ENCODE measurements at regions not wholly inside any gene's neighbourhood (a gene's known extent, or its start where the extent isn't known, plus 50 kb on each side); places are given as distances from the start of the nearest gene placed in this dataset.

DNA sequence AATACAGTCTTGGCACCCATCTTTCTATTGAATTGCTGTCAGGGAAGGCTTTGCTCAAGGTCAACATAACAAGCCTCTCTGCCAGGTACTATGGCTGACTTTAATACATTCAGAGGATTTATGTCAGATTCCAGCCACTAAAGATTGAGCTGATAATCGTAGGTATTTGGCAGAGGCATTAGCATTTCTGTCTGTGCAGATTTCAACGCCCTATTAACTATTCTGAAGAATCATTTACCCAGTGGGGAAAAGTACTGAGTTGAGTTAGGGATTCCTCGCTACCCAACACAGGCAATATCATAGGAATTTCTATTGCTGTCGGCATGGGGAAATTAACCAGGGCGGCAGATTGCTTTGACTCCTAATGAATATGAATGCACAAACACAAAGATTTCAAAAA lies 233.7 kb upstream of the SPTLC3 start (continued):
- TF ChIP-seq VEZF1 (CRISPR knock-in tag; IDR thresholded peaks at IDR 0.05) (no peak), MTA2 (IDR thresholded peaks at IDR 0.05; ENCODE audit: low read depth) (no peak), ATF1 (CRISPR knock-in tag; IDR thresholded peaks at IDR 0.05) (no peak), ATF1 (tag; IDR thresholded peaks at IDR 0.05) (no peak), ARID4B (CRISPR knock-in tag; IDR thresholded peaks at IDR 0.05) (no peak), MYBL2 (IDR thresholded peaks at IDR 0.05; ENCODE audit: low read depth) (no peak), MYBL2 (CRISPR knock-in tag; IDR thresholded peaks at IDR 0.05; ENCODE audit: borderline replicate concordance) (no peak), NFYB (IDR thresholded peaks at IDR 0.05; ENCODE audit: extremely low read depth, insufficient read length) (no peak), DDX20 (tag; IDR thresholded peaks at IDR 0.05; ENCODE audit: low read depth) (no peak), RBBP5 (IDR thresholded peaks at IDR 0.05; ENCODE audit: borderline replicate concordance, insufficient read depth, low read length, poor library complexity, severe bottlenecking) (no peak)
